ENCODE measurements at regions not wholly inside any gene's neighbourhood (a gene's known extent, or its start where the extent isn't known, plus 50 kb on each side); places are given as distances from the start of the nearest gene placed in this dataset.

DNA sequence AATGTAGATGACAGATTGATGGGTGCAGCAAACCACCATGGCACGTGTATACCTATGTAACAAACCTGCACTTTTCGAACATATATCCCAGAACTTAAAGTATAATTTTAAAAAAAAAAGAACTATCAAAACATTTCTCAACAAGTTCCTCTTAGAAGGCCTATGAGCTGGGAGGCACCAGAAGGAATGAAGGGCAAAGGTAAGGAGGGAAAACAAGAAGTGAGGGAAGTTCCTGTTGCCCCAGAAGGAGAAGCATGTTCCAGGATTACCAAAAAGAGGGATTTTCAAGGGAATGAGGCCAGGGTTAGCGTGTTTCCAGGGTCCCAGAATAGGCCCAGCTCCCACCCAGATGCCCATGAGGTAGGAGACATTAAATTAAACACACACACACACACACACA lies 361.0 kb downstream of the SETD4 start:
- DNase-seq (ENCODE audit: low read depth): no peak

DNA sequence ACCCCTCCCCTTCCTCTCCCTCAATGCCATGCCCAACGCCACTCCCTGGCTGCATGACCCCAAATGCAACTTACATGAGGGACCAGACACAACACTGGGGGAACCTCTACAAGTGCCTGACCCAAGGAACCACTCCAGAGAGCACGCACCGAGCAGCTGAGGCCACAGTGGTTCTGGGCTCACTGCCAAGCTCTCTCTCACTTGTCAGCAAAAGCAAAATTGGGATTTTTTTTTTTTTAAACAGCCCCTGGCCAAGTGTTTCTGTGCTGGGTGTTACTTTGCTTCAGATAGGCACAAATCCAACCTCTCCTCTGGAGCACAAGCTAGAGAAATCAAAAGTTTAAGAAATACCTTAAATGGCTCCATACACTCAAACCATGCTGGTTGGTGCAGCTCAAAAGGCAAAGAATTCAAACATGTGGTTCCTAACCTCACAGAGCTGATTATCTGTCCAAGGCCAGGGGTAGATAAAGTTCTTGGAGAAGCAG lies 363.0 kb downstream of the SETD4 start:
- peak; percentile 8 for DNase-seq (ENCODE audit: low read depth)

DNA sequence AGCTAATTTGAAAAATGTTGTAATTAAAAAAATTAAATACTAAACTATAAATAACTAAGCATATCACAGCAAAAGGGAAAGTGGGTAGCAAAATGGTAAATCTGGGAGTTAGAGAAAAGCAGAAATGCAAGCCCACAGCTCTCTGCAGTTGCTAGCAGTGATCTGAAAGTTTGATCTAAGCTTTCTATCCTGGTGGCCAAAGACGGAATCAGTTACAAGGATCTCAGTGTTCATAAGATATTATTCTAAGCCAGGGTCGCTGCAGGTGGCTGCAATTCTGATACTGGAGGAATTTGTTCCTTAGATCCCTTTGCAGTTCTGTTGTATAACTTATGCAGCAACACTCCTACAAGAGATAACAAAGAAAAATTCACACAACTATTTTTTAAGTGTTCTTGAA lies 363.7 kb downstream of the SETD4 start:
- DNase-seq (ENCODE audit: low read depth): no peak

DNA sequence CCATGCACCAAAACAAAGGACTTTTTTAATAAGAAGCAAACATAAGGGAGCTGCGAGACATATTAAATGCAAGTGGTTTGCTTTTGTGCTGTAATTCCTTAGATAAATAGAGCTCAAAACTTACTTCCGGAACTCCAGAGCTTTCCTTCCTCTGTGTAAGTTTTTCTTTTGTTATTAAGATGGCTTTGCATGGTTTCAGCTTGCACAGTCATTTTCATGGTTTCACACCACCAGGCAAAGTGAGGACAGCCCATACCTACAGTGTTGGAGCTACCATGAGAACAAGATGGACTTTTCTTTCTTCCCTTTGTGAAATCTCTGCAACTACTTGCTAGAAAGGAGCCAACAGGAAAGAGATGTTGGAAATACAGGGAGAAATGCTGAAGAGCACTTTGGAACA lies 368.0 kb downstream of the SETD4 start:
- no peak for DNase-seq (ENCODE audit: low read depth)

DNA sequence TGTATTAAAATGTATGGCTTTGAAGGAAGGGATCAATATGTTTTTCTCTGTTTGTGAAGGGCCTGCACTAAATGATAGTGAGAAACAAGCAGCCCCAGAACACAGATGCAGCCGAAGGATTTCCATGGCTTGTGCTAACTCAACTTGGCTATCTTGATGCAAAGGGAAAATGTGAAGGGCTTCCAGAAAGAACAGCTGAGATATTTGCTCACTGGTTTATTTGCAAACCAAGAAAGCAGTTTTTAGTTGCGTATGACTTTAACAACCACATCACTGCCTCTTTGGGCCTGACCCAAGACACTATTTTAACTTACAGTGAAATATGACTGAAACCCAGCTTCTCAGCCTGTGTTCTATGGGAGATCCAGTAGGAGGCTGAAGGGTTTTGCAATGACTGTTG lies 369.9 kb downstream of the SETD4 start:
- DNase-seq (ENCODE audit: low read depth): no peak

DNA sequence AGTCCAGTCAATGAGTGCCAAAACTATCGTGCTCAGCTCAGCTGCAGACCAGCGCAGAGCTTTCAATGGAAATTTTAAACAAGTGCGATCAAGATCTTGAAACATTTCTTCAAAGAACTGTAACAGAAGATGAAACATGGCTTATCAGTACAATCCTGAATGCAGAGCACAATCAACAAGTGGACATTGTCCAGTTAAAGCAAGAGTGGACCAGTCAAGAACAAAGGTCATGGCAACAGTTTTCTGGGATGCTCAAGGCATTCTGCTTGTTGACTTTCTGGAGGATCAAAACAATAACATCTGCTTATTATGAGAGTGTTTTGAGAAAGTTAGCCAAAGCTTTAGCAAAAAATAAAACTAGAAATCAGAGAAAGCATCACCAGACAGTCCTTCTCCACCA lies 374.2 kb downstream of the SETD4 start:
- no peak for DNase-seq (ENCODE audit: low read depth)

DNA sequence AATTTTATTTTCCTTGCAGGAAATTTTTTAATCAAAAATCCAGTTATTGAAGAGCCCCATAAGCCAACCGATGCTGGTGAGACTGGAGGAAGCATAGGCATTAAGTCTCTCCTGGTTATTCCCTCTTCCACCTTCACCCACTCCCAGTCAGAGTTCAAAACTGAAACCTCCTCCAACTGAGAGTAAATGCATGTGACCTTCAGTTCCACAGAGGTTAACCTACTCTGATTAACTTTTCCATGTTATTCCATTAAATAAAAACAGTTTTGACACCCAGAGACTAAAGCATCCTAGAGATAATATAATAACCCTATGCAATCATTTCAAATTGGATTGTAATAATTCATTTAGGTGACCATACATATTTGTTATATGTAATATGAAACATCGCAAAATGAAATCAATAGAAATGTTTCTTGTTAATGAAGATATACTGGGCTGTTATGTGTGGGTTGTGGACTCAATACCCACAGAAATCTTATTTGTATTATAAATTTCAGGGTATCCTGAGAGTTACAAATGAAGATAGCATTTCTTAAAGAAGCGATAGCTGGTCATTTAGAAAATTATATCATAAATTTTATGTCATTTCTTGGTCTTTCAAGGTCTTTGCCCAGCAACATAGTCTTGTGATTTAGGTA lies 376.5 kb downstream of the SETD4 start:
- DNase-seq (ENCODE audit: low read depth): no peak

DNA sequence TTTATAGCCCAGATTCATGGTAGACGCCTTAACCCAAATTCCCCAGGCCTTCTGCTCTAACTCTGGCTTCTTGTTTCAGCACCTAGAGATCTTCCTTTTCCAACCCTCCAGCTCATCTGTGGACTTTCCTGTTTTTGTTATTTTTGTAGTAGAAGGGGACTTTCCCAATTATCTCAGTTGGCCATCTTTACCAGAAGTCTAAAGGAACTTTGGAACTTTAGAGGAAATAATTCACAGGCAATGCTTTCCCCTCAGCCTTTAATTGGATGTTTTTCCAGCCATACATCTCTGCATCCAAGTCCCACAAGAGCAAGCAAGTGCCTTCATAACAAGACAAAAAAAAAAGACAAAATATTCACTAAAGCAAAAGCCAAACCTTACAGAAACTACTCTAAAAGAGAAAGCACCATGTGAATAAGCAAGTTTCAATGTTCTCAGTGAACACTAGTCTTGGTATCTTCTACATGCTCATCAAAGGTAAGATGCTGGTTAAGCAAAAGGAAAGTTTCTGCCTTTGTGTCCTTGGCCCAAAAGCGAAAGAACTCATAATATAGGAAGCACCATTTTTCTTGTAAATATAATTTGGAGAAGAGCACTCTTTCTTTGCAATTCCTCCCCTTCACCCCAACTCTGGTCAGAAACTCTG lies 377.3 kb downstream of the SETD4 start:
- no peak for DNase-seq (ENCODE audit: low read depth)

DNA sequence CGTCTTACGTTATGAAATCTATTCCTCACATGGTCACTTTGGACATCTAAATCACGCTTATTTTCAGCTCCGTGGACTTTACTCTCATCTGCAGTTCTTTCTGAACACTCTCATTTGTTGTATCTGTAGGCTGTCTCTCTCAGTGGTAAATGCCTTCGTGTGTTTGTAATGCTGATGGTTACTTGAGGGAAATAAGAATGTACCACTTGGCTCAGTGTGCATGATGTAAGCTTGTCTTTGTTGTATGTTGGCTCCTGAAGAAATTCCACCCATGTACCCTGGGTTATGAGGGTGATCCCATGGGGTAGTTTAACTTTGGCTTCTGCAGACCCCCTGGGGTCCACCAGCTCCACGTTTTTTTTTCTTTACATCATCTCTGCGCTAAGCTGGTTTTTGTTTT lies 378.4 kb downstream of the SETD4 start:
- DNase-seq (ENCODE audit: low read depth): no peak

DNA sequence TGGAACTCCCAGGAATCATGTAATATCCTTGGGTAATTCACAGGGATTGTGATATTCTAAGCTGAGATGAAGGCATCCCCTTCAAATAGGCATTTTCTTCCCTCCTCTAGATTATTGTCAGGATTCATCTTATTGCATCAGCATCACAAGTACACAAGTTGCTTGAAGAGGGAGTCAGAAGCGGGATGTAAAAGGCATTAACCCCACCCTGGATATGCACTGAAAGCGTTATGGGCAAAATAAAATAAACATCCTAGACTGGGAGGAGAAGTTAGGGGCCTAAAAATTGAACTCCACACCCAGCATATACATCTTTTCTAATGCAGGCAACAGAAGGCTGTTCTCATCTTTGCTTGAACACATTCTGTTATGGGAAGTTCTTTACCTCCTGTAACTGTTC lies 381.2 kb downstream of the SETD4 start:
- DNase-seq (ENCODE audit: low read depth): no peak

DNA sequence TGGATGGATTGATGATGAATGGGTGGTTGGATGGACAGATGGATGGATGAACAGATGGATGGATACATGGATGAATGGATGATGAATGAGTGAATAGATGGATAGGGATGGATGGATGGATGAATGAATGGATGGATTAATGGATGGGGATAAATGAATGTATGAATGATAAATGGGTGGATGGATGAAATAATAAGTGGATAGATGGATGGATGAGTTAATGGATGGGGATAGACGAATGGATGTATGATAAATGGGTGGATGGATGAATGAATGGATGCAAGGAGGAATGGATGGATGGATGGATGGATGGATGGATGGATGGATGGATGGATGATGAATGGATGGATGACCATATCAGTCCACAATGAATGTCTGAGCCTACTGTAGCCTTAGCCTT lies 381.9 kb downstream of the SETD4 start:
- no peak for DNase-seq (ENCODE audit: low read depth)

DNA sequence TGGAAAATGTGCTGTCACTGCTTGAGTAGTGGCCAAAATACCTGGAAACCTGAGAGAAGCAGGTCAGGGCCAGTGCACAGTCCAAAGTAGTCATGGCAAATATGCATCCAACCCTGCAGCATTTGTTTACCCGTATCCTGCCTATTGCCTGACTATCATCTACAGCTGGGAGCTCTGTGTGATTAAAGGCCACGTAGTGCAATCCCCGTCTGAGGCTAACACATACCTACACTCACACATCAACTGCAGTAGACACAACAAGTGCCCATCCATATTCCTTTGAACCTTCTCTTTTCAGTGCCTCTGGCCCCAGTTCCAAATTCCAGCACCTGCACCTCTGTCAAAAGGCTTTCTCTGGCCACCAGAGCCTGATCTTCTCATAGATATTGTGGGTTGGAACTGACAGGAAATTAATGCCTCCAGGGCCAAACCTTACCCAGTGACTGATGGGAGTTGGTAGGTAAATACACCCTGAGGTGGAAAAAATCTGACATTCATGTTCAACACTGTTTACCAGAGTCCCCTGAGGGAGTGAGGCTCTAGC lies 383.0 kb downstream of the SETD4 start:
- no peak for DNase-seq (ENCODE audit: low read depth)

DNA sequence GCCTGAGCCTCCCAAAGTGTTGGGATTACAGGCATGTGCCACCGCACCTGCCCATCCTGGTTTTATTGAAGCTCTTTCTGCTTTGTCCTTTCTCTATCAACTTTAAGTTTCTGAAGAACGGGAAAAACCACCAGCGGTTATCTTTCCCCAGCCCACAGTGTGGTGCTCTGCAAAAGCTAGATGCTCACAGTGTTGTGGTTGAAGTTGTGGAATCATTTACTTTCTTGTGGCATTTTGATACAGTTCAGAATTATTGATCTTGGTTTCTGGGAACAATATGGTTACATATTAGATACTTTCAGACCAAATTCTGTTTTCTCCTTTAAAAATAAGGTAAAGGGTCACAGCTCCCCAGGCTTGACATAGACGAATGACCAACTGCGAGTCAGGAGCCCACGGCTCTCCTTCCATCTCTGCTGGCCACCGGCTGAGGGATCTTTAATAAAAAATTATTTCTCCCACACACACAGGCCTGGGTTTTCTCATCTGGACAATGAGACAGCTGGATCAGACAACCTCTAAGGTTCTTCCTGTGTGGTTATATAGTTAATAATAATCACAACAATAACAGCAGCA lies 385.3 kb downstream of the SETD4 start:
- DNase-seq (ENCODE audit: low read depth): no peak

DNA sequence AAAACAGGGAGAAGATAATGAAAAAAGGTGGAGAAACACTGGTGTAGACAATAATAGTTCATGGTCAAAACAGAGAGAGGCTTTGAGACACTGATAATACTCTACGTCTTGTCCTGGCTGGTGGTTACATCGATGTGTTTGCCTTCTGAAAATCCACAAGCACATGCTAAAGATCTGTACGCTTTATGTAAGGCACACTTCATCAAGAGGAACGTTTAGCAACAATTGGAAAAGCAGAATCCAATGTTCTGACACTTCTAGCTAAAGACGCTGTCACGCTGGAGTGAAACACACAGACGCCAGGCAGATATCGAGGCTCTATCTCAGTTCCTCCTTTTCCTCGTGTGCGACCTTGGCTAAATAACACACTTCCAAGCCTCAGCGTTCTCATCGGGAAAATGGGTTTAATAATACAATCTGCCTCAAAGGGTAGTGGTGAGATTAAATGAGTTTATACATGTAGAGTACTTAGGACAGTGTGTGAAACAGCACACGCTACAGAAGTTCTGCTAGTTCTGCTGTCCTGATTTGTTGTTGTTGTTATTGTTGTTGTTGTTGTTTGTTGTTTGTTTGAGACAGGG lies 386.1 kb downstream of the SETD4 start:
- DNase-seq (ENCODE audit: low read depth): no peak

DNA sequence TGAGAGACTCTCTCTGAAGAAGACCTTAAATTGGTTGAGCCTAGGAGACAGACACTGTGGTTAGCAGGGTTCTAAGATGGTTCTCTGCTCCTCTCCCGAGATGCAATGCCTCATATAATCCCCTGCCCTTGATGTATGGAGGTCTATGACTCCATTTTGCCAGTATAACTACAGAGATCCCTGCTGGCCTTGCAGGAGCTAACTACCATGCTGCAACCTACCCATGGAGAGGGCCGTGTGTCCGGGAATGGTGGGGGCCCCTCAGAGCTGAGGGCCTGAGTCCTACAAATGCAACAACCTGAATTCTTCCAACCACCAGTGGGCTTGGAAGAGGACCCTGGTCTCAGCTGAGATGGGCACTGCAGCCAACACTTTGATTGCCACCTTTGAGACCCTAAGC lies 388.0 kb downstream of the SETD4 start:
- DNase-seq (ENCODE audit: low read depth): no peak

DNA sequence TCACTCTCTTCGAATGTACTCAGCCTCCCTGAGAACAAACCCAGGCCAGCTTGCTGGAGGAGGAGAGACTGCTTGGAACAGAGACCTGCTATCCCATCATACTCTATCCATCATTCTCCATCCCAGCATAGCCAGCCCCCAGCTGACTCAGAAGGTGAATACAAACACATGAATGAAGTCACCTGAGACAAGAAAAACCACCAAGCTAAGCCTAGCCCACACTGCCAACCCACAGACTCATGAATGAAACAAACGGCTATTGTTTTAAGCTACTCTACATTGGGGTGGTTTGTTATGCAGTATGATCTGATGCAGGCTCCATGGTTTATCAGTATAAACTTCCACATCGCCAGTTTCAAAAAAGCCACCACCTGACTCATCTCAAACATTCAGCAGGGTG lies 395.6 kb downstream of the SETD4 start:
- DNase-seq (ENCODE audit: low read depth): peak; percentile 99

DNA sequence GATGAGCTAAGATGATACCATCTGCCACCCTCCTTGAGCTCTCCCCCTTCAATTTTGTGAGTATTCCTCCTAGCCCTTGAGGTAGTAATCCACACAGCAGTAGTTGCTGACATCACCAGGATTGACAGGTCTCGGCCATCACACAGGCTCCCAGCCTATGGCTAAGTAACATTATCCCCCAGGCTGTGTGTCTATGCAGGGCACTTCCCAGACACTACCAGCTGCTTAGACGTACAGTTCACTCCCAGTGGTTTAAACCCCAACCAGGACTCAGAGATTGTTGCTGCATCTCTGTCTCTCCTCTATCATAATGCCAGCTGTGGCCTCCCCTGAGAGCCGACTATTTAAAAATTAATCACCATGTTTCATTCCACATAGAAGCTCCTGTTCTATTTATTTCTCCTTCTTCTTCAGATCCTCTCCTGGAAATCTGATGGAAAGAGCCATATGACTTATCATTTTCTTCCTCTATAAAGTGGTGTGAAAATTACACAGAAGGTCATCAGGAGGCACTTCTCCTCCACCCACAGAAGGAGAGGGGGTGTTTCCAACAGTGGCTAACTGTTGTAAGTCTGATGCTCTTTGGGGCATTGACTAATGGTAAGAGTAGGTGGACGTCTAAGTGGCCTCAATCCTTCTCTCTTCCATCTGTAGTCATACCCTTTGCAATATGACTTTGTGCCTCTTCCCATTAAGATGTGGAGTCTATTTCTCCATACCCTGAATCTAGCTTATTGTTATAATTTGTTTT lies 396.3 kb downstream of the SETD4 start:
- DNase-seq (ENCODE audit: low read depth): no peak

DNA sequence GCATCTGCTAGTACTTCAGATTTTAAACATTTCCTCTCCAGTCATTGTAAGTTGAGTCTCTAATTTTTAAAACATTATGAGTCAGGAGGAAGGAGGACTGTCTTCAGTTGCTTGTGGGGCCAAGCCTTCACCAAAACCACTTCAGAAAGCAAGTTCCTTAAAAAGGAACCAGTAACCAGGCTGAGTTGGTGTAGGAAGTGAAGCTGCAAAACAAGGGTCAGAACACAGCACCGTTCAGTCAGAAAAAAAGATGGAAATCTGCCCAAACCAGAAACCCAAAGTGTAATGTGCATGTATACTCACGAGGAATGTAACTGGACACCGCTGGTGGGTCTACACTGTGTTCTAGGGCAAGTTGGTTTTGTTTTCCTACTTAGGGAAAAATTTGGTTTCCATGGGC lies 402.1 kb downstream of the SETD4 start:
- peak; percentile 95 for DNase-seq (ENCODE audit: low read depth)

DNA sequence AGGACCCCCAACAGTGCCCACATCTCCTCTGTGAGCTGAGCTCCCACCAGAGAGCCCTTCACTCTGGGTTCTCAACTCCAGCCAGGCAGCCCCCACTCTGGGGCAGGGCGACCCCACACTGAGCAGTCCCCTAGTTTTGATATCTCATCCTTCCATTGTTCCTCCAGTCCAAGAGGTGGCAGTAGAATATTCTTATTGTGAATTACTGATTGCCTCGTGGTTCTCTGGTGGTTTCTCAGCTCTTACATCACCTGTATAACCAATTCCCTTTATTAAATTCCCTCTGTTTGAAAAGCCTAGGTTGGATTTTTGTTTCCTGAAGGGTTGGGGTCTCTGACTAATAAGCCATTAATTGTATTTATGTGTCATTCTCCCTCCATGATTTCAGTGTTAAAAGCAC lies 407.5 kb downstream of the SETD4 start:
- DNase-seq (ENCODE audit: low read depth): no peak

DNA sequence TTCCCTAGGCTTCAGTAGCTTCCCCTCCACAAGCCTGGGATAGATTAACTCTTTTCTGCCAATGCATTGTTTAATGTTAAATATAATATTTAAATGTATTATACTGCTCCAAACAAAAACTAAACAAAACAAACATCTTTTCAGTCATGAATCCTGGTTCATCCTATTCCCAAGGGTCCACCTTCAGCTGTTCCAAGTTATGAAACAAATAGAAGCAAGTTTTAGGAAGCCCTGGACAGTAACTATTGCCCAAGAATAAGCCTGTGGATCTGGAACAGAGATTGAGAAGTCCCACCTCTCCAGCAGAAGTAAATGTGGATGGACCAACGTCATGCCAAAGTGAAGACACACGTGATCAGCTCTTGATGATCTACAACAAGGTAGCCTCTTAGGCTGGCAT lies 408.1 kb downstream of the SETD4 start:
- DNase-seq (ENCODE audit: low read depth): no peak

DNA sequence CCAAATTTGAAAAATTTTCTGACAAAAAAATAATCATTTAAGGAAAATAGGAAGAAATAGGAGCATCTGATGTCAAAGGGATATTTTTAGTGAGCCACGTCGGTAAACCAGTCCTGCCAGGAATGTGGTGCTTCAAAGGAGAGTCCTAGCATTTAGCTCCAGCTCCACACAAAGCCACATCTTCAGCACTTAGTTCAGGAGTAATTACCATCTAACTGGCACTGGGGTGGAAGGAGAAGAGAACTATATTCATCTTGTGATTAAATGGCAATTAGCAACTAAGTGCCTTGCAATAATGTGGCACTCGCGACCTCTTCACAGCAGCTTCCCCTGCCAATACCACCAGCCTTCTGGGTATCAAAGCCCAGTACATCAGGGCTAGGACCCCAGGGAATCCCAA lies 409.1 kb downstream of the SETD4 start:
- DNase-seq (ENCODE audit: low read depth): no peak

DNA sequence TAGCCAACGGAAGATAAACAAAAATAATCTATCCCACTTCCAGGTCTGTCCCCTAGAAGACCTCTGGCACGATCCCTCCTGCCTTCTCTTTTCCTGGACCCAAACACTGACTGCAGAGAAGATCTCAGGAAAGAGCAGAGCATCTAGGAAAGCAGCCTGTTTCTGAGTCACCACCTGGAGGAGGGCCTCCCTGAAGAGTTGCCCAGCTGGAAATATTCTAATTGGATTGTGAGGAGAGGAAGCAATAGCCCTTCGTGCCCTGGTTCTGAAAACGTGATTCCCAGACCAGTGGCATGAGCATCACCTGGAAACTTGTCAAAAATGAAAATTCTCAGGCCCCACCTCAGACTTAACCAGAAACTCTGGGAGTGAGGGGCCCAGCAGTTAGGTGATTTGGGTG lies 411.1 kb downstream of the SETD4 start:
- peak; percentile 72 for DNase-seq (ENCODE audit: low read depth)

Data from HT1080 (cell line).